Left hindlimb (tissue), 1 donor: ENCODE measurements at regions not wholly inside any gene's neighbourhood (a gene's known extent, or its start where the extent isn't known, plus 50 kb on each side); places are given as distances from the start of the nearest gene placed in this dataset.
"Not testable (repeated sequence)": the region's sequence is repeated elsewhere in the genome, so short reads cannot be mapped to it uniquely, and the experiment has no call there.

Source experiments
- DNase-seq: peaks from one replicate; pipeline ENCODE4 v3.0.0-alpha.2; 2018

DNA sequence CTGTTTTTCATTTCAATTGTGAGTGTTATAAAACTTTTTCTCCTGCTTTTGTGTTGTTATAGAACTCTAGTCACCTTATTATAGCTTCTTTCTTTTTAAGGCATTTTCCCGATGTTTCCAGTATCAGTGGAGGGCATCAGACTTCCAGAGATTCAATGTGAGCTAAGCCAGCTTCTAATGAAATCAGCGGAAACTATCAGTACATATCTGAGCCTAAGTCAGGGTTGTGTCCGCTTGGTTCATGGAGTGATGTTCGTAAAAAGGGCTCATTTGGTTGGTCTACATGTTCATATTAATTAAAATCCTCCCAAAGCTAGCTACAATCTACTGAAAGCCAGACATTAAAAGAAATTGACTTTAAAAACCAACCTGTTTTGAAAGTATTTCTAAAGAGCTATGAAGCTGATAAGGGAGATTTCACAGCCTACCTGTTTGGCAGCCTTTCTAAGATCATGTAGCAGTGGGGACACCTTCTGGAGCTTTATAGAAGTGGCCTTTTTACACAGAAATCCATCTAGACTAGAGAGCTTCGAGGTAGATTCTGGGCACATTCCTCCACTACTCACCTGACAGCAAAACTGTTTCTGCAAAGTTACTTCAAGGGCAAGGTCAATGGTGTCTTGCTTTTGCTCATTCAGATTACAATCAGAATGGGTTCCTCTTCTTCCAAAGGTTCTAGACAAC lies 227.1 kb upstream of the NBPF12 start:
- not testable (repeated sequence) for DNase-seq

DNA sequence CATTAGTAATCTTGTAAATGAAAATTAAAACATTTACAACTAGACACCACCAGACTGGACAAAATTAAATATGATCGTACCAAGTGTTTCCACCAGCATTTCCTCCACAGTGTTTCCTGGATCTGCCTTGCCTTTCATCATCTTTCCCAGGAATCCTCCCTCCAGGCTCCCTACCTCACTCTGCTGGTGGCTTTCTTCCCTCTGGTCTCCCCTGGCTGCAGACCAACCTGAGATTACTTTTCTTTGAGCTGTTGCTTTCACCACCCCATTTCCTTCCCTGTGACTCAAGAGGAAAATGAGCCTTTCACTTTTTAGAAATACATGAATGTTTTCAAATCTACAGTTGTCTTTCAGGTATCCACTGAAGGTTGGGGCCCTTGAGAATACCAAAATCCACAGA lies 228.8 kb upstream of the NBPF12 start:
- DNase-seq = not testable (repeated sequence)

GRCh38 chr1:146704162-146704724 lies 233.9 kb upstream of the NBPF12 start:
- DNase-seq = not testable (repeated sequence)

- not testable (repeated sequence) for DNase-seq
Observed at GRCh38 chr1:146701320-146701719, 236.8 kb upstream of the NBPF12 start.

DNA sequence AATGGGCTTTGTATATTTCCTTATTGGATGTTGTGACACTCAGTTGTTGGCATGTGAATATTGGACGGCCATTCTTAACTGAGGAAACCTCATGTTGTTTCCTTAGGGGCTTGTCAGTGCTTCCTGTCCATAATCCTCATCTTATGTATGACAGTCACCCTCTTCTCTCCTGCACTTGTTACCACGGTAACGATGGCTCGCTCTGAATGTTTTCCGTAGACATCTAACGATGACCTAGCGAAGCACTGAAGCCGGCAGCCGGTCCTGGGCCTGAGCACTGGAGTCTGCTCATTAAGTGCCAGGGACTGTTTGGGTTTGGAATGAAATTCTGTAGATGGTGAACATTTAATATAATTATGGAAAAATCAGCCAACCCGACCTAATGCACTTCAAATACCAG lies 242.7 kb upstream of the NBPF12 start:
- not testable (repeated sequence) for DNase-seq

- not testable (repeated sequence) for DNase-seq
Observed at GRCh38 chr1:146691798-146692197, 246.3 kb upstream of the NBPF12 start.

- not testable (repeated sequence) for DNase-seq
Observed at GRCh38 chr1:146688893-146689292, 249.2 kb upstream of the NBPF12 start.

- DNase-seq = not testable (repeated sequence)
Observed at GRCh38 chr1:146686777-146687366, 251.3 kb upstream of the NBPF12 start.

DNA sequence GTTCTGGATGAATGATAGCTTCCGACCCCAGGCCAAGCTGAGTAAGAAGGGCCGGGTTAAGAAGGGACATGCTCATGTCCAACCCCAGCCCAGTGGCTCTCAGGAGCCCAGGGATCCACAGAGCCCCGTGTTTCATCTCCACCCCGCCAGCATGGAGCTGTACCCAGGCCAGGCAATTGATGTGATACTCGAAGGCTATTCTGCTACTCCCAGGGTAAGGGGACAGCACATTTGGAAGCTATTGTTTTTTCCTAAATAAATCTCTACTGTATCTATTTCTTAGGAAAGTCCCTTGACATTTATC lies 255.0 kb upstream of the NBPF12 start:
- DNase-seq = not testable (repeated sequence)

- not testable (repeated sequence) for DNase-seq
Observed at GRCh38 chr1:146682227-146683125, 255.6 kb upstream of the NBPF12 start.

DNA sequence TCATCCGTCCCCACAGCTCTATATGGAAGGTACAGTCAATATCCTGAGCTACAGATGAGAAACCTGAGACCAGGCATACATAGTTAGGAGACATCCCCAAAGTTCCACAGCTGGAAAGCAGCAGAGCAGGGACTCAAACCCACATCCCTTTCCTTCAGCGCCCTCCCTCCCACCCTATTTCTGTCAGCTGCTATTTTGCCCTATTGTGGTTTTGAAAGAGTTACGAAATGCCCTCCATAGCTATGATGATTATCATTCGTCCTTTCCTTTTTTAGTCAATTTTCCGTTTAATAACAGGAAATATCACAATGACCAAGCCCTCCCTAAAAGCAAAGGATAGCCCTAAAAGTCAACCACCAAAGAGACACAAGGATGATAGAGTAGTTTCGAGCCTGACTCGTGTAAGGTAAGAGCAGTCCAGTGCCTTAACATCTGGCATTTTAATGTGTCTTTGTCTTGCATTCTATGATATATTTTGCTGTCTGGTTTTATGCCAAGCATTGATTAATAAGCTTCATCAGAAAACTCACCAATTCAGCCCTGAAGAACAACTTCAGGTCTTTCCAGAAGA lies 264.3 kb upstream of the NBPF12 start:
- not testable (repeated sequence) for DNase-seq

- DNase-seq = not testable (repeated sequence)
Observed at GRCh38 chr1:146672608-146673007, 265.5 kb upstream of the NBPF12 start.

- DNase-seq = not testable (repeated sequence)
Observed at GRCh38 chr1:146671588-146671987, 266.5 kb upstream of the NBPF12 start.

DNA sequence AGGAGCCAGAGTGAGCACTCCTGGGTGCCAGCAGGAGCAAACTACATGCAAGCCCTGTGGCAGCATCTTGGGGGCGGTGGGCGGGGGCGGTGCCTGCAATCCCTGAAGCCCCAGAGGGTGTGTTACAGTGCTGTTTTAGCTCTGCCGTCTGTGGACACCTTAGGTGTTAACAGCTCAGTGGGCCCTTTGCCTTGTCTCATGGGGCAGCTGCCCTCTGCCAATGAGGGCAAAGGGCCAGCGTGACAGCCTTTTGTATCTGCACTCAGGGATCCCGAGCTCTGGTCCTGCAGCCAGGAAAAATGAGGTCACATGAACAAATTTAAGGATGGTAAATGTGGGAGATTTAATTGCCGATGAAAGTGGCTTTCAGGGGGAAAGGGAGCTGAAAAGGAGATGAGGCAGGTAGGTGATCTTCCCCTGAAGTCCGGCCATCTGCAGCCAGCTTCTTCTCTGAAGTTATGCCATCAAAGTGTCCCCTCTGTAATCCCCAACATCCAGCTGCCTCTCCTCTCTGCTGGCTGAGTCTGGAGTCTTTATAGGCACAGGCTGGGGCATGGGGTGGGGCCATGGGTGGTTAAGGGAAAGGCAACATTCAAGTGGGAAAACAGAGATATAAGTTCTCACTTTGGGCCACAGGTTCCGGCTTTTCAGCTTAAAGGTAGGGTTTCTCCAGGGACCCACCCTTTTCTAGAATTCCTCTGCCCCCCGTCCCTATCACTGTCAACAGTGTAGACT lies 267.1 kb upstream of the NBPF12 start:
- not testable (repeated sequence) for DNase-seq

- not testable (repeated sequence) for DNase-seq
Observed at GRCh38 chr1:146666275-146666674, 271.8 kb upstream of the NBPF12 start.

DNA sequence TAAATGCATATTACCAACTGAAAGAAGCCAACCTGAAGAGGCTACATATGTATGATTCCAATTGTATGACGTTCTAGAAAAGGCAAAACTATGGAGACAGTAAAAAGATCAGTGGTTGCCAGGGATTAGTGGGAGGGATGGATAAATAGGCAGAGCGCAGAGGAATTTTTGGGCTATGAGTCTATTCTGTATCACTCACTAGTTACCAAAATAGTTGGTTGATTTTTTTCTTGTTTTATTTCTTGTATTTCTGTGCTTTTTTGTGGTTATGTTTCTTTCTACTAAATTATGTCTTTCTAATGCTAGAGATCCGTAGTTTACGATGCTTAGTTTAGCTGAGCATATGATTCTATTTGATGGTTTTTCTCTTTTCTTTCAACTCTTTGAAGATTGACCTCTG lies 277.9 kb upstream of the NBPF12 start:
- DNase-seq = not testable (repeated sequence)

DNA sequence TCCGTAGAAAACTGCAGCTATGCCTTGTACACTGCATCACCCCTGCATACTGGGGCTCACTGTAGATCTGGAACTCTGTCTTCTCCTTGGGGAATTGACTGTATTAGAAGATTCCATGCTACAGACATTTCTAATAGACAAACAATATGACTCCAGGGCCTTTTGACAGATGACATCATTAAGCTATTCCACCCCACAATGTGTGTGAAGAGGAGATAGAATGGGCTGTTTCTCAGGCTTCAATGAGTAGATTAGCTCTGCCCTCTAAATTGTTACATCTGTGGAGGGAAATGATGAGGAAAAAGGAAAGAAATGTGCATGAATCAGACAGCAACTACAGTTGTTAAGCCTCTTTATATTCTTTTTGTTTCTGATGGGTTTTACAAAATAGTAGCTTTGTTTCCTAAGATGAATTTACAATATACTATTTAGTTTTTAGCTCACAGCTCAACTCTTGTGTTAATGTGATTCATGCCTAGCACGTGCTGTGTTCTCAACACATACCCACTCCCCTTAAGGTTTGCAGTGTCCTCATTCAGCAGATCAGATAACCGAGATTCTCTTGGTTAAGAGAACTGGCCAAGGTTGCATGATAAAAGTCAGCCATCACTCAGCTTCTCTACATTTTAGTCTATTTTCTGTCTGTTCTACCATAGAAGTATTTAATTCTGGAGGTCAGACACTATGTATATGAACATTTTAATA lies 281.6 kb upstream of the NBPF12 start:
- not testable (repeated sequence) for DNase-seq

GRCh38 chr1:146654763-146655162 lies 283.4 kb upstream of the NBPF12 start:
- peak; percentile 28 for DNase-seq

DNA sequence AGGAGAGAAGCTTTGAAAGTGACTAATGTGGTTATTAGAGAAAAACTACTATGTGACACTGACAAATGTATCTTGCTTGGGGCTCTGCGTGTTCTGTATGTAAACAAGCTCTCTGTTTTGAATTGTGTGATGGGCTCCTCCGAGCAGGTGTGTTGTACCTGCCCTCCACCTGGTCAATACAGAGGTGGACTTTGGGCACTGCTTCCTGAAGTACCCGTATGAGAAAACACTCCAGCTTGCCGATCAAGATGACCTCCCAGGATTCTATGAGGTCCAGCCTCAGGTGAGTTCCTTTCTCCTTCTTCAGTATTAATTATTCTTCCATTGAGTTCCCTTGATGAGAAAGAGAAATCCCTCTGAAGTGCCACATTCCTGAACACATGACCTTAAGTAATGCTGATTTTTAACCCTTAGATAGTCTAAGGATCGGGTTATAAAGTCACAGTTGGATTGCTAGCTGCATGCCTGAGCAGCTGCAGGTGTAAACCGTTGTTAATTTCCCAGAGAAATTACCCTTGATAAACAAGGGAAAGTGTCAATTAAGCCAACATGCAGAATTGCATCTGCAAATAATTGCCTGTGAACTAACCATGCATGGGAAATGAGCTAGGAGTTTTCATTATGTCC lies 292.0 kb upstream of the NBPF12 start:
- not testable (repeated sequence) for DNase-seq

GRCh38 chr1:146641534-146641933 lies 296.6 kb upstream of the NBPF12 start:
- not testable (repeated sequence) for DNase-seq

DNA sequence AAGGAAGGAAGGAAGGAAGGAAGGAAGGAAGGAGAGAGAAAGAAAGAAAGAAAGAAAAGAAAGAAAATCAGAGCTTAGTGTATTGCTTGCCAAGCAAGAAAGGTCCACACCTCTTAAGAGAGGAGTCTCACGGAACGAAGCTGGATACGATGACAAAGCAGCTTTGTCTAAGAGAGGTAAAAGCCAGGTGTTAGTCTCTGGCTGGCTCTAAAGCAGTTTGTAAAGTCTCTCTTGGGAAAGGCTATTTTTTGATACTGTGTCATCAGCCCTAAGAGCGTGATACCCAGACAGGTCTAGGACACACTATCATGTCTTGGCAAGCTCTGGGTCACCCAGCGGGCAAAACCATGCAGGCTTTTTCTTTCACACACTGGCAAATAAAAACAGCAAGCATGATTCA lies 297.5 kb upstream of the NBPF12 start:
- DNase-seq = not testable (repeated sequence)
